Fibroblast of lung (primary cell): ENCODE measurements at regions not wholly inside any gene's neighbourhood (a gene's known extent, or its start where the extent isn't known, plus 50 kb on each side); places are given as distances from the start of the nearest gene placed in this dataset.
A peak's percentile ranks its signal among the peaks of the same experiment; 100 is the strongest.

Source experiments
- DNase-seq, 2 donors: peaks; one replicate each; pipeline versions ENCODE4 v3.0.0 to v3.0.0-alpha.2; 2010; ENCODE audit warnings: low read depth in 2 of 2
- H2AFZ ChIP-seq: 2 replicates; pipeline ENCODE4 v1.5.1; 2012; ENCODE audit warnings: low read length, control low read depth, inconsistent platforms
- H3K27ac ChIP-seq: 2 replicates; pipeline ENCODE4 v1.5.1; 2011; ENCODE audit warnings: low read length, control low read depth; ENCODE audit not compliant: insufficient read depth
- H3K27me3 ChIP-seq: 2 replicates; pipeline ENCODE4 v1.5.1; 2011; ENCODE audit warnings: mild to moderate bottlenecking, low read length; ENCODE audit not compliant: control insufficient read depth, insufficient read depth
- H3K36me3 ChIP-seq: 2 replicates; pipeline ENCODE4 v1.5.1; 2011; ENCODE audit warnings: low read length; ENCODE audit not compliant: control insufficient read depth, insufficient read depth
- H3K4me1 ChIP-seq: 2 replicates; pipeline ENCODE4 v1.5.1; 2011; ENCODE audit warnings: low read length; ENCODE audit not compliant: control insufficient read depth, insufficient read depth; ENCODE audit errors: extremely low read depth
- H3K4me2 ChIP-seq: 2 replicates; pipeline ENCODE4 v1.5.1; 2011; ENCODE audit warnings: low read length, control low read depth; ENCODE audit not compliant: insufficient read depth; ENCODE audit errors: extremely low read depth
- H3K4me3 ChIP-seq, 4 experiments: fragments of 200-600 bp in 1 of 4; sonication (generic) in 1 of 4; replicated peaks in 1 of 4; 2 replicates each; pipeline ENCODE4 v1.5.1; 2011 to 2016; ENCODE audit warnings: low read length in 4 of 4, low read depth in 3 of 4, mild to moderate bottlenecking in 3 of 4, control low read depth in 2 of 4, inconsistent platforms in 1 of 4, mixed read lengths in 1 of 4; ENCODE audit not compliant: insufficient read depth in 1 of 4; ENCODE audit errors: control extremely low read depth in 1 of 4
- H3K79me2 ChIP-seq: 2 replicates; pipeline ENCODE4 v1.5.1; 2012; ENCODE audit warnings: mild to moderate bottlenecking, low read length, inconsistent platforms; ENCODE audit not compliant: control insufficient read depth, insufficient read depth
- H3K9ac ChIP-seq: 2 replicates; pipeline ENCODE4 v1.5.1; 2011; ENCODE audit warnings: mild to moderate bottlenecking, low read length, control low read depth; ENCODE audit not compliant: insufficient read depth
- H3K9me3 ChIP-seq: 2 replicates; pipeline ENCODE4 v1.5.1; 2012; ENCODE audit warnings: low read depth, low read length; ENCODE audit not compliant: control insufficient read depth, insufficient read depth
- H4K20me1 ChIP-seq: 2 replicates; pipeline ENCODE4 v1.5.1; 2011; ENCODE audit warnings: low read length; ENCODE audit not compliant: control insufficient read depth, insufficient read depth; ENCODE audit errors: extremely low read depth
- EZH2 ChIP-seq: IDR thresholded peaks from 2 replicates; pipeline ENCODE4 v1.5.1; 2012; ENCODE audit warnings: low read length, control low read depth, mild to moderate bottlenecking; ENCODE audit errors: missing control alignments
- TF ChIP-seq, protein P1 (sequence below), 2 donors: IDR thresholded peaks in 1 of 2; conservative IDR thresholded peaks in 1 of 2; 1 replicate in 1 of 2; 2 replicates in 1 of 2; pipeline ENCODE4 v1.5.1; 2011 to 2012; ENCODE audit warnings: low read length in 2 of 2, control low read depth in 1 of 2, inconsistent platforms in 1 of 2, low read depth in 1 of 2, mild to moderate bottlenecking in 1 of 2

DNA sequence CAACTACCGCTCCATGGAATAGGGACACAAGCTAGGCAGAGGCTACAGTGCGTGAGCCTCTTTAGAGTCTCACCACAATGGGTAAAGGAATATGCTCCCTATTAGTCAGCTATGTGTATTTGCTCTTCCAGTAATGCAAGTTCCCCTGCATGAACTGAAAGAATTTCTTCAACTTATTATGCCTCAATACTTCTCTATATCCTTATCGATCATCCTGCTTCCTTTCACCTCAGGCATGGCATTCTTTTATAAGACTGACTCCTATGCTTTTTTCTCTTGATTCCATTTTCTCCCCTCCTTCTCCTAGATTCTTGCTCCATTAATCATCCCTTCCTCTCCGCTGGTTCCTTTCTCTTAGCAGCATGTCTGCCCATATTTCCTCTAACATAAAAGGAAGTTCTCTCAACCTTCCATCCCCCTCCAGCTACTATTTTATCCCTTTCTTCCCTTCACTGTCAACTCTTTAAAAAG lies 94.5 kb upstream of the CPM start:
- H3K27ac ChIP-seq, result no peak overlapping the region
- H2AFZ ChIP-seq, result no peak overlapping the region
- DNase-seq, result peak; percentile 9 to 63
- no peaks in the 10 kb centered on the region for H4K20me1 ChIP-seq
- H3K9ac ChIP-seq, result no peak overlapping the region
- no peaks in the 10 kb centered on the region for H3K36me3 ChIP-seq
- no peaks in the 10 kb centered on the region for H3K27me3 ChIP-seq
- no peaks in the 10 kb centered on the region for H3K79me2 ChIP-seq
- H3K4me2 ChIP-seq, result no peak overlapping the region
- H3K4me1 ChIP-seq, result no peaks in the 10 kb centered on the region
- no peak overlapping the region for H3K4me3 ChIP-seq
- no peaks in the 10 kb centered on the region for H3K9me3 ChIP-seq
- TF ChIP-seq EZH2, result no peak
- TF ChIP-seq, protein P1, sequence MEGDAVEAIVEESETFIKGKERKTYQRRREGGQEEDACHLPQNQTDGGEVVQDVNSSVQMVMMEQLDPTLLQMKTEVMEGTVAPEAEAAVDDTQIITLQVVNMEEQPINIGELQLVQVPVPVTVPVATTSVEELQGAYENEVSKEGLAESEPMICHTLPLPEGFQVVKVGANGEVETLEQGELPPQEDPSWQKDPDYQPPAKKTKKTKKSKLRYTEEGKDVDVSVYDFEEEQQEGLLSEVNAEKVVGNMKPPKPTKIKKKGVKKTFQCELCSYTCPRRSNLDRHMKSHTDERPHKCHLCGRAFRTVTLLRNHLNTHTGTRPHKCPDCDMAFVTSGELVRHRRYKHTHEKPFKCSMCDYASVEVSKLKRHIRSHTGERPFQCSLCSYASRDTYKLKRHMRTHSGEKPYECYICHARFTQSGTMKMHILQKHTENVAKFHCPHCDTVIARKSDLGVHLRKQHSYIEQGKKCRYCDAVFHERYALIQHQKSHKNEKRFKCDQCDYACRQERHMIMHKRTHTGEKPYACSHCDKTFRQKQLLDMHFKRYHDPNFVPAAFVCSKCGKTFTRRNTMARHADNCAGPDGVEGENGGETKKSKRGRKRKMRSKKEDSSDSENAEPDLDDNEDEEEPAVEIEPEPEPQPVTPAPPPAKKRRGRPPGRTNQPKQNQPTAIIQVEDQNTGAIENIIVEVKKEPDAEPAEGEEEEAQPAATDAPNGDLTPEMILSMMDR (conservative IDR thresholded peaks at IDR 0.05 in 1 of 2, IDR thresholded peaks at IDR 0.05 in 1 of 2; ENCODE audit: low read depth in 1 of 2, low read length in 2 of 2), result no peak

DNA sequence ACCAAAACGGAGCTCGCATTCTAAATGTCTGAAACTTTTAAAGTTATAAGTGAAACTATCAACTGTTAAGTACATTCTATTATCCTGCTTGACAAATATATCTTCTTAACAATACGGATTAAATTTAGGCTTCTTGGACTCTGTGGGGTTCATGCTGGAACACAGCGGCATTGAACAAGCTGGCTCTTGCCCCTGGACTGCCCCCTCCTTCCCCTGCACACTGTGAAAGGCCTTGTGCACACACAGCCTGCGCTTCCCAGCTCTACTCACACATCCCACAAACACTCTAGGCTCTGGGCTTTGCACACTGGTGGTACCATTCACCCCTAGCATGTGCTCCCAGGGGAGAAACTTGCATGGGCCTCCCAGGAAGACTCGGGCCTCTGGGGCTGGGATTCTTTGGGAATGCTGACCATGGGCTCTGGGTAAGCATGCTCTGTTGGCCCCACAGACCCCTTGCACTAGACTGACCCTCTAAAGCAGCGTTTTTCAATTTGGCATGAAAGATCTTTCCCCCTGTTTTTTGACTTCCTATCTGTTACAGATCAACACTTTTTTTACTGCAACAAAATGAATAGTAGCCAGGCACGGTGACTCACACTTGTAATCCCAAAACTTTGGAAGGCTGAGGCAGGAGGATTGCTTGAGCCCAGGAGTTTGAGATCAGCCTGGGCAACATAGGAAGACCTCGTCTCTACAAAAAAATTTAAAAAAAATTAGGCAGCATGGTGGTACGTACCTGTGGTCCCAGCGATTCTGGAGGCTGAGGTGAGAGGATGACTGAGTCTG lies 96.2 kb upstream of the CPM start:
- no peaks in the 10 kb centered on the region for H3K36me3 ChIP-seq
- H3K27me3 ChIP-seq, result no peaks in the 10 kb centered on the region
- no peak overlapping the region for H3K9ac ChIP-seq
- H3K79me2 ChIP-seq, result no peaks in the 10 kb centered on the region
- H2AFZ ChIP-seq, result no peak overlapping the region
- no peak for TF ChIP-seq EZH2
- TF ChIP-seq, protein P1 (conservative IDR thresholded peaks at IDR 0.05 in 1 of 2, IDR thresholded peaks at IDR 0.05 in 1 of 2; ENCODE audit: low read depth in 1 of 2, low read length in 2 of 2), result no peak
- no peaks in the 10 kb centered on the region for H4K20me1 ChIP-seq
- no peaks in the 10 kb centered on the region for H3K9me3 ChIP-seq
- no peaks in the 10 kb centered on the region for H3K4me1 ChIP-seq
- H3K4me3 ChIP-seq, result no peak overlapping the region
- H3K27ac ChIP-seq, result no peak overlapping the region
- no peak overlapping the region for H3K4me2 ChIP-seq
- peak; percentile 8 to 9 for DNase-seq

DNA sequence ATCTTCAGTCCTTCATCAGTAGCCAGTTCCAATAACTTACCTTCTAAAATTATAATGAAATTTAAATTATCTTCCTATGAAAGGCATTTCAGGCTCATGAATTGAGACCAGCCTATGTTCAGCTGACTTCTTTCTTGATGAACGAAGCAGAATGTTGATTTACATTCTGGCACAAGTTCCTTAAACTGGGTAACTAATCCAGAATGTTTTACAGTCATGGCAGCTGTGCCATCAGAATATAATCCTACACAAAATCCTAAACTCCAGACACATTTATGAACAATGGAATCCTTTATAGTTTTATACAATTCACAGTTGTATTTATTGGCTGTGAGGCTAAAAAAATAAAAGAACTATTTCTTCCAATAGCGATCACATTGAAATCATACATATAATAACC lies 97.3 kb upstream of the CPM start:
- Histone ChIP-seq H3K27ac (no peak overlapping the region), H3K27me3 (no peaks in the 10 kb centered on the region), H3K4me3 (no peak overlapping the region), H3K4me2 (no peak overlapping the region), H3K9ac (no peak overlapping the region), H3K9me3 (no peaks in the 10 kb centered on the region), H3K4me1 (no peaks in the 10 kb centered on the region), H2AFZ (no peak overlapping the region), H3K79me2 (no peaks in the 10 kb centered on the region), H4K20me1 (no peaks in the 10 kb centered on the region), H3K36me3 (no peaks in the 10 kb centered on the region)
- no peak for DNase-seq
- TF ChIP-seq, protein P1 (conservative IDR thresholded peaks at IDR 0.05 in 1 of 2, IDR thresholded peaks at IDR 0.05 in 1 of 2; ENCODE audit: low read depth in 1 of 2, low read length in 2 of 2), result no peak
- TF ChIP-seq EZH2, result no peak
